Lower leg skin (tissue), 4 donors: ENCODE measurements at regions not wholly inside any gene's neighbourhood (a gene's known extent, or its start where the extent isn't known, plus 50 kb on each side); places are given as distances from the start of the nearest gene placed in this dataset.

Experiments
- DNase-seq, 2 donors: peaks; one replicate each; pipeline ENCODE4 v3.0.0-alpha.2; 2019; ENCODE audit warnings: low spot score in 2 of 2
- H3K4me3 ChIP-seq: fragments of 200-600 bp; sonication (generic); 2 replicates; pipeline ENCODE4 v1.5.1; 2017; ENCODE audit warnings: mild to moderate bottlenecking, low read depth; ENCODE audit not compliant: poor library complexity, severe bottlenecking
- CTCF ChIP-seq, 3 donors: fragments of 450-650 bp; IDR thresholded peaks; one replicate each; pipeline ENCODE4 v1.5.1; 2016; ENCODE audit warnings: antibody characterized with exemption in 3 of 3, mild to moderate bottlenecking in 3 of 3, moderate library complexity in 2 of 3
- POLR2A ChIP-seq, 2 donors: fragments of 450-650 bp; IDR thresholded peaks; one replicate each; pipeline ENCODE4 v1.6.1; 2016 to 2017; ENCODE audit warnings: antibody characterized with exemption in 2 of 2, mild to moderate bottlenecking in 1 of 2, moderate library complexity in 1 of 2
- WGBS, 2 donors: methylation state at CpG; one replicate each; pipeline ENCODE4 v1.1.5; 2018; 5-methylcytosine and 5-hydroxymethylcytosine counted together
- intact Hi-C: fragments of 100-400 bp; cut with DNase I; formaldehyde crosslinking; loops from one replicate; pipeline ENCODE4 v1.15.0; 2023; ENCODE audit warnings: low total_unique reads

GRCh38 chr16:73202161-73202729 lies 154.3 kb upstream of the ZFHX3 start:
- 47 to 66% methylated on average over 5 of the region's 5 CpGs for WGBS, 2 donors
- DNase-seq = no peak
- H3K4me3 ChIP-seq = no peak overlapping the region
- intact Hi-C loops = no loop called here
- TF ChIP-seq POLR2A (IDR thresholded peaks at IDR 0.05) = no peak
- no peak for TF ChIP-seq CTCF (IDR thresholded peaks at IDR 0.05)

- intact Hi-C loops = loop anchor here (10.0 kb wide), 1 partner anchor 364 kb away; no protein-coding TSS in a partner anchor
- no peak for DNase-seq
- H3K4me3 ChIP-seq = no peak overlapping the region
- TF ChIP-seq POLR2A (IDR thresholded peaks at IDR 0.05) = no peak
- no peak for TF ChIP-seq CTCF (IDR thresholded peaks at IDR 0.05)
- WGBS, 2 donors = 86 to 88% methylated on average over 7 of the region's 7 CpGs
These were observed 151.3 kb upstream of the ZFHX3 start for GRCh38 chr16:73199214-73199613.

GRCh38 chr16:73198481-73198880 lies 150.6 kb upstream of the ZFHX3 start:
- intact Hi-C loops = loop anchor here (10.0 kb wide), 1 partner anchor 364 kb away; no protein-coding TSS in a partner anchor
- DNase-seq = no peak
- H3K4me3 ChIP-seq = no peak overlapping the region
- TF ChIP-seq POLR2A (IDR thresholded peaks at IDR 0.05) (no peak), CTCF (IDR thresholded peaks at IDR 0.05) (no peak)
- WGBS, 2 donors = 86% methylated on average over 5 of the region's 5 CpGs

GRCh38 chr16:73197598-73197997 lies 149.7 kb upstream of the ZFHX3 start:
- intact Hi-C loops = loop anchor here (10.0 kb wide), 1 partner anchor 363 kb away; no protein-coding TSS in a partner anchor
- no peak overlapping the region for H3K4me3 ChIP-seq
- DNase-seq = no peak
- TF ChIP-seq CTCF (IDR thresholded peaks at IDR 0.05) = no peak
- 67 to 83% methylated on average over 3 of the region's 3 CpGs for WGBS, 2 donors

GRCh38 chr16:73196670-73197069 lies 148.7 kb upstream of the ZFHX3 start:
- DNase-seq = peak in 1 of 2 donors; percentile 62
- TF ChIP-seq CTCF (IDR thresholded peaks at IDR 0.05) (no peak), POLR2A (IDR thresholded peaks at IDR 0.05) (no peak)
- no peak overlapping the region for H3K4me3 ChIP-seq
- intact Hi-C loops = loop anchor here (10.0 kb wide), 1 partner anchor 362 kb away; no protein-coding TSS in a partner anchor
- 37 to 48% methylated on average over 4 of the region's 4 CpGs for WGBS, 2 donors

GRCh38 chr16:73193464-73193863 lies 145.5 kb upstream of the ZFHX3 start:
- 93 to 96% methylated on average over 1 of the region's 1 CpG for WGBS, 2 donors
- TF ChIP-seq POLR2A (IDR thresholded peaks at IDR 0.05) (no peak), CTCF (IDR thresholded peaks at IDR 0.05) (no peak)
- DNase-seq = no peak
- H3K4me3 ChIP-seq = no peak overlapping the region
- intact Hi-C loops = loop anchor here (10.0 kb wide), 1 partner anchor 359 kb away; no protein-coding TSS in a partner anchor
